ENCODE measurements at regions not wholly inside any gene's neighbourhood (a gene's known extent, or its start where the extent isn't known, plus 50 kb on each side); places are given as distances from the start of the nearest gene placed in this dataset.

DNA sequence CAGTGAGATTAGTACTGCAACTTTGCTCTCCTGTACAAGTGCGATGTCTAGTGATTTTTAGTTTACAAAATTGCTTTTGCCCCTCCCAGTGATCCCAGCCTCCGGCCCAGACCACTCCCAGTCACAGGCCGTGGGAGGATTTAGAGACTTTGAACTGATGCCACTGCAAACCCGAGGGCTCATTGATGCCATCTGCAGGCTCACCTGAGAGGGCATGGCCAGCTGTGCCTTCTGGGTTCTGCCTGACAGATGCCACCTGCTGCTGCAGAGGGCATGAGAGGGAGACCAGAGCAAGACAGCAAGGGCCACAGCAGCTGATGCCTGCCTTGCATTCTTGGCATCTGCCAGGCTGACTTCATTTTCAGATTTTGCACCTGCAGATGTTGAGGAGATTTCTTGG lies 593.8 kb downstream of the CDK5RAP2 start:
- TF ChIP-seq, protein P1, sequence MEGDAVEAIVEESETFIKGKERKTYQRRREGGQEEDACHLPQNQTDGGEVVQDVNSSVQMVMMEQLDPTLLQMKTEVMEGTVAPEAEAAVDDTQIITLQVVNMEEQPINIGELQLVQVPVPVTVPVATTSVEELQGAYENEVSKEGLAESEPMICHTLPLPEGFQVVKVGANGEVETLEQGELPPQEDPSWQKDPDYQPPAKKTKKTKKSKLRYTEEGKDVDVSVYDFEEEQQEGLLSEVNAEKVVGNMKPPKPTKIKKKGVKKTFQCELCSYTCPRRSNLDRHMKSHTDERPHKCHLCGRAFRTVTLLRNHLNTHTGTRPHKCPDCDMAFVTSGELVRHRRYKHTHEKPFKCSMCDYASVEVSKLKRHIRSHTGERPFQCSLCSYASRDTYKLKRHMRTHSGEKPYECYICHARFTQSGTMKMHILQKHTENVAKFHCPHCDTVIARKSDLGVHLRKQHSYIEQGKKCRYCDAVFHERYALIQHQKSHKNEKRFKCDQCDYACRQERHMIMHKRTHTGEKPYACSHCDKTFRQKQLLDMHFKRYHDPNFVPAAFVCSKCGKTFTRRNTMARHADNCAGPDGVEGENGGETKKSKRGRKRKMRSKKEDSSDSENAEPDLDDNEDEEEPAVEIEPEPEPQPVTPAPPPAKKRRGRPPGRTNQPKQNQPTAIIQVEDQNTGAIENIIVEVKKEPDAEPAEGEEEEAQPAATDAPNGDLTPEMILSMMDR (IDR thresholded peaks at IDR 0.05; ENCODE audit: low read length): no peak
- no peak for TF ChIP-seq EZH2phosphoT487 (IDR thresholded peaks at IDR 0.05; ENCODE audit: low read length)

Measured in MM.1S (cell line).